HEK293 (cell line): ENCODE measurements at regions not wholly inside any gene's neighbourhood (a gene's known extent, or its start where the extent isn't known, plus 50 kb on each side); places are given as distances from the start of the nearest gene placed in this dataset.

Source experiments
- CTCF ChIA-PET: fragments of 350-600 bp; formaldehyde crosslinking; extraction: SDS; loops from one replicate; lab custom pipeline; 2021; ENCODE audit warnings: antibody characterized with exemption; lab: Yijun Ruan, JAX
- POLR2A ChIA-PET: fragments of 300-600 bp; formaldehyde crosslinking; extraction: SDS; loops from one replicate; lab custom pipeline; 2020; ENCODE audit warnings: antibody characterized with exemption, inconsistent platforms; lab: Yijun Ruan, JAX
- H3K27ac ChIP-seq: fragments of 200-500 bp; sonication (Bioruptor generic); 2 replicates; pipeline ENCODE4 v1.5.1; 2014; ENCODE audit warnings: low read depth, low read length, control low read depth, inconsistent platforms; ENCODE audit errors: extremely low read depth
- H3K36me3 ChIP-seq, 2 experiments: fragments of 200-500 bp in 1 of 2; sonication (Bioruptor generic) in 1 of 2; 1 replicate in 1 of 2; 2 replicates in 1 of 2; pipeline ENCODE4 v1.5.1; 2014 to 2017; ENCODE audit warnings: inconsistent platforms in 2 of 2, low read length in 2 of 2; ENCODE audit not compliant: control insufficient read depth in 2 of 2, insufficient read depth in 1 of 2
- H3K4me1 ChIP-seq: fragments of 200-500 bp; sonication (Bioruptor generic); 2 replicates; pipeline ENCODE4 v1.5.1; 2014; ENCODE audit warnings: mild to moderate bottlenecking, low read length, inconsistent platforms; ENCODE audit not compliant: control insufficient read depth, insufficient read depth
- H3K4me3 ChIP-seq: 2 replicates; pipeline ENCODE4 v1.5.1; 2011; ENCODE audit warnings: low read depth, mild to moderate bottlenecking, control low read depth, low read length, moderate library complexity
- H3K9me3 ChIP-seq: fragments of 200-500 bp; sonication (Bioruptor generic); 2 replicates; pipeline ENCODE4 v1.5.1; 2014; ENCODE audit warnings: low read depth, low read length, inconsistent platforms; ENCODE audit not compliant: control insufficient read depth, insufficient read depth
- BCL6B ChIP-seq: fragments of 450-650 bp; formaldehyde crosslinking; IDR thresholded peaks from 2 replicates; pipeline ENCODE4 v1.5.1; 2017; ENCODE audit warnings: missing biosample characterization, missing genetic modification characterization
- GLIS2 ChIP-seq: fragments of 450-650 bp; formaldehyde crosslinking; IDR thresholded peaks from 2 replicates; pipeline ENCODE4 v1.5.1; 2016; ENCODE audit warnings: missing biosample characterization, missing genetic modification characterization
- HOXA7 ChIP-seq: sonication (generic); formaldehyde crosslinking; IDR thresholded peaks from 2 replicates; pipeline ENCODE4 v1.8.1; 2022; ENCODE audit warnings: missing genetic modification reagents, borderline replicate concordance
- OSR2 ChIP-seq: fragments of 450-650 bp; formaldehyde crosslinking; IDR thresholded peaks from 2 replicates; pipeline ENCODE4 v1.5.1; 2016; ENCODE audit warnings: missing biosample characterization, missing genetic modification characterization
- TSHZ1 ChIP-seq: fragments of 450-650 bp; formaldehyde crosslinking; IDR thresholded peaks from 2 replicates; pipeline ENCODE4 v1.5.1; 2016; ENCODE audit warnings: missing biosample characterization, missing genetic modification characterization, borderline replicate concordance
- ZBTB17 ChIP-seq: fragments of 450-650 bp; formaldehyde crosslinking; IDR thresholded peaks from 2 replicates; pipeline ENCODE4 v1.5.1; 2016; ENCODE audit warnings: missing biosample characterization, missing genetic modification characterization
- ZBTB26 ChIP-seq: fragments of 450-650 bp; formaldehyde crosslinking; optimal IDR thresholded peaks from 2 replicates; pipeline ENCODE3; 2016; ENCODE audit warnings: missing biosample characterization, mild to moderate bottlenecking, missing genetic modification characterization
- ZFHX2 ChIP-seq: fragments of 450-650 bp; formaldehyde crosslinking; conservative IDR thresholded peaks from 2 replicates; pipeline ENCODE4 v1.5.1; 2016; ENCODE audit warnings: missing biosample characterization, missing genetic modification characterization
- ZNF114 ChIP-seq: fragments of 450-650 bp; formaldehyde crosslinking; IDR thresholded peaks from 2 replicates; pipeline ENCODE4 v1.5.0; 2017; ENCODE audit warnings: missing biosample characterization, missing genetic modification characterization
- ZNF157 ChIP-seq: fragments of 450-650 bp; formaldehyde crosslinking; IDR thresholded peaks from 2 replicates; pipeline ENCODE4 v1.5.1; 2016; ENCODE audit warnings: missing biosample characterization, missing genetic modification characterization
- ZNF433 ChIP-seq: fragments of 450-650 bp; formaldehyde crosslinking; IDR thresholded peaks from 2 replicates; pipeline ENCODE4 v1.5.1; 2016; ENCODE audit warnings: missing biosample characterization, missing genetic modification characterization, low read depth
- ZNF530 ChIP-seq: fragments of 450-650 bp; formaldehyde crosslinking; IDR thresholded peaks from 2 replicates; pipeline ENCODE4 v1.5.1; 2016; ENCODE audit warnings: low read depth, missing biosample characterization, missing genetic modification characterization
- ZNF548 ChIP-seq: fragments of 450-650 bp; formaldehyde crosslinking; IDR thresholded peaks from 2 replicates; pipeline ENCODE4 v1.5.1; 2016; ENCODE audit warnings: missing biosample characterization, missing genetic modification characterization
- ZNF555 ChIP-seq: fragments of 450-650 bp; formaldehyde crosslinking; conservative IDR thresholded peaks from 2 replicates; pipeline ENCODE4 v1.5.1; 2017; ENCODE audit warnings: missing biosample characterization, mild to moderate bottlenecking, missing genetic modification characterization, inconsistent platforms
- ZNF571 ChIP-seq: fragments of 450-650 bp; formaldehyde crosslinking; IDR thresholded peaks from 2 replicates; pipeline ENCODE4 v1.5.0; 2017; ENCODE audit warnings: missing biosample characterization, missing genetic modification characterization
- ZNF660 ChIP-seq: fragments of 450-650 bp; IDR thresholded peaks from 2 replicates; pipeline ENCODE4 v1.5.1; 2018; ENCODE audit warnings: missing biosample characterization, mild to moderate bottlenecking, missing genetic modification characterization
- ZNF701 ChIP-seq: fragments of 450-650 bp; formaldehyde crosslinking; IDR thresholded peaks from 2 replicates; pipeline ENCODE4 v1.5.1; 2016; ENCODE audit warnings: missing biosample characterization, missing genetic modification characterization
- ZNF791 ChIP-seq: fragments of 450-650 bp; formaldehyde crosslinking; IDR thresholded peaks from 2 replicates; pipeline ENCODE4 v1.5.1; 2016; ENCODE audit warnings: missing biosample characterization, missing genetic modification characterization
- ZSCAN23 ChIP-seq: fragments of 450-650 bp; formaldehyde crosslinking; IDR thresholded peaks from 2 replicates; pipeline ENCODE4 v1.5.1; 2016; ENCODE audit warnings: missing biosample characterization, missing genetic modification characterization
- ZSCAN4 ChIP-seq: fragments of 450-650 bp; formaldehyde crosslinking; IDR thresholded peaks from 2 replicates; pipeline ENCODE4 v1.5.1; 2017; ENCODE audit warnings: missing biosample characterization, missing genetic modification characterization

- no peak for TF ChIP-seq ZNF157 (tag by site-specific recombination)
- TF ChIP-seq, all 188 proteins: peak for 0
Measured at GRCh38 chr2:156679820-156680219, 243.6 kb downstream of the GPD2 start.

GRCh38 chr2:156680266-156680665 lies 244.1 kb downstream of the GPD2 start:
- H3K4me1 ChIP-seq: no peaks in the 10 kb centered on the region
- CTCF ChIA-PET: interaction anchor here (0.7 kb wide), 1 partner anchor 20 kb away, joined by 4 read pairs; no protein-coding TSS in a partner anchor
- TF ChIP-seq ZBTB26 (tag by site-specific recombination) (no peak), OSR2 (tag by site-specific recombination) (no peak), HOXA7 (CRISPR knock-in tag) (no peak), ZSCAN4 (tag by site-specific recombination) (no peak), ZNF571 (tag by site-specific recombination) (no peak), ZSCAN23 (tag by site-specific recombination) (no peak), ZBTB17 (no peak), ZNF791 (tag by site-specific recombination) (no peak), GLIS2 (no peak), ZNF660 (tag by site-specific recombination) (no peak), ZFHX2 (tag by site-specific recombination) (no peak), ZNF433 (tag by site-specific recombination) (no peak)
- no peak overlapping the region for H3K4me3 ChIP-seq
- H3K27ac ChIP-seq: no peak overlapping the region
- H3K9me3 ChIP-seq: no peaks in the 10 kb centered on the region
- POLR2A ChIA-PET: no interaction called here
- no peaks in the 10 kb centered on the region for H3K36me3 ChIP-seq

More at GRCh38 chr2:156679820-156680219, 243.6 kb downstream of the GPD2 start:
- Histone ChIP-seq H3K4me3 (no peak overlapping the region), H3K4me1 (no peaks in the 10 kb centered on the region), H3K27ac (no peak overlapping the region), H3K9me3 (no peaks in the 10 kb centered on the region), H3K36me3 (no peaks in the 10 kb centered on the region)
- CTCF ChIA-PET: interaction anchor here (0.7 kb wide), 1 partner anchor 21 kb away, joined by 4 read pairs; no protein-coding TSS in a partner anchor
- POLR2A ChIA-PET: no interaction called here

- CTCF ChIA-PET: no interaction called here
- TF ChIP-seq TSHZ1 (no peak), HOXA7 (CRISPR knock-in tag) (no peak), ZNF701 (no peak), ZNF555 (tag by site-specific recombination) (no peak), ZNF530 (tag by site-specific recombination) (no peak), ZNF114 (tag by site-specific recombination) (no peak), ZNF548 (tag by site-specific recombination) (no peak), BCL6B (no peak)
Measured at GRCh38 chr2:156687126-156687525, 250.9 kb downstream of the GPD2 start.

More at GRCh38 chr2:156687126-156687525, 250.9 kb downstream of the GPD2 start:
- POLR2A ChIA-PET: no interaction called here
- no peak overlapping the region for H3K27ac ChIP-seq
- no peak overlapping the region for H3K4me3 ChIP-seq
- H3K9me3 ChIP-seq: no peaks in the 10 kb centered on the region
- no peaks in the 10 kb centered on the region for H3K36me3 ChIP-seq
- no peaks in the 10 kb centered on the region for H3K4me1 ChIP-seq
